H1 (cell line): ENCODE measurements at regions not wholly inside any gene's neighbourhood (a gene's known extent, or its start where the extent isn't known, plus 50 kb on each side); places are given as distances from the start of the nearest gene placed in this dataset.

Source experiments
- CTCF ChIA-PET: fragments of 300-600 bp; sonication (Branson Sonifier 250); formaldehyde crosslinking; loops from one replicate; lab custom pipeline; 2021; ENCODE audit not compliant: partially characterized antibody; lab: Charles Lee
- POLR2A ChIA-PET: fragments of 300-600 bp; sonication (Branson Sonifier 250); formaldehyde crosslinking; loops from one replicate; lab custom pipeline; 2021; ENCODE audit warnings: inconsistent platforms; ENCODE audit not compliant: partially characterized antibody; lab: Charles Lee
- DNase-seq, 2 experiments: peaks; one replicate each; pipeline versions ENCODE4 v3.0.0 to v3.0.0-alpha.2; 2010 to 2022; ENCODE audit warnings: low spot score in 2 of 2, low read depth in 1 of 2, mixed read lengths in 1 of 2
- FAIRE-seq: peaks from 2 replicates; lab custom pipeline; 2011; peaks lifted over from hg19 to GRCh38; lab: Jason Lieb, UNC
- H2AFZ ChIP-seq: 2 replicates; pipeline ENCODE4 v1.8.1; 2012; ENCODE audit warnings: low read length, inconsistent platforms
- H2AK5ac ChIP-seq: 2 replicates; pipeline ENCODE4 v1.6.1; 2013; ENCODE audit warnings: low read depth, low read length
- H2BK120ac ChIP-seq: replicated peaks from 2 replicates; pipeline ENCODE3; 2013; ENCODE audit warnings: low read depth, low read length, inconsistent platforms
- H2BK12ac ChIP-seq: 2 replicates; pipeline ENCODE4 v1.6.1; 2013; ENCODE audit warnings: low read depth, low read length
- H2BK15ac ChIP-seq: 2 replicates; pipeline ENCODE4 v1.6.1; 2013; ENCODE audit warnings: low read length
- H2BK20ac ChIP-seq: 2 replicates; pipeline ENCODE4 v1.6.1; 2013; ENCODE audit warnings: low read length
- H2BK5ac ChIP-seq: 2 replicates; pipeline ENCODE4 v1.6.1; 2013; ENCODE audit warnings: low read depth, low read length
- H3K14ac ChIP-seq: 2 replicates; pipeline ENCODE4 v1.6.1; 2013; ENCODE audit warnings: inconsistent platforms; ENCODE audit not compliant: insufficient read length
- H3K18ac ChIP-seq: 2 replicates; pipeline ENCODE4 v1.6.1; 2013; ENCODE audit warnings: low read length; ENCODE audit errors: extremely low read depth
- H3K23ac ChIP-seq: 2 replicates; pipeline ENCODE4 v1.6.1; 2013; ENCODE audit warnings: inconsistent platforms; ENCODE audit not compliant: insufficient read length
- H3K23me2 ChIP-seq: 2 replicates; pipeline ENCODE4 v1.6.1; 2013; ENCODE audit warnings: low read depth, low read length
- H3K27ac ChIP-seq: 2 replicates; pipeline ENCODE4 v1.6.1; 2011; ENCODE audit warnings: low read depth, low read length, inconsistent platforms
- H3K27me3 ChIP-seq, 4 experiments: replicated peaks in 1 of 4; 1 replicate in 1 of 4; 2 replicates in 3 of 4; pipeline versions ENCODE4 v1.6.1 to v1.8.1; 2011 to 2013; ENCODE audit warnings: low read length in 3 of 4, mild to moderate bottlenecking in 3 of 4, inconsistent platforms in 2 of 4, mixed read lengths in 2 of 4, moderate library complexity in 1 of 4; ENCODE audit not compliant: control insufficient read depth in 3 of 4, insufficient read depth in 3 of 4; ENCODE audit errors: extremely low read depth in 1 of 4
- H3K36me3 ChIP-seq, 4 experiments: 2 replicates each; pipeline versions ENCODE4 v1.6.1 to v1.8.1; 2011 to 2013; ENCODE audit warnings: mild to moderate bottlenecking in 4 of 4, low read length in 3 of 4, moderate library complexity in 2 of 4, control low read depth in 1 of 4, inconsistent platforms in 1 of 4; ENCODE audit not compliant: insufficient read depth in 4 of 4, control insufficient read depth in 2 of 4
- H3K4ac ChIP-seq: replicated peaks from 2 replicates; pipeline ENCODE3; 2013; ENCODE audit warnings: low read length, low read depth, mixed read lengths, inconsistent platforms; ENCODE audit not compliant: insufficient read length
- H3K4me1 ChIP-seq, 4 experiments: replicated peaks in 1 of 4; 1 replicate in 1 of 4; 2 replicates in 3 of 4; pipeline versions ENCODE4 v1.6.1 to v1.8.1; 2011 to 2013; ENCODE audit warnings: low read length in 3 of 4, inconsistent platforms in 2 of 4, mixed read lengths in 1 of 4; ENCODE audit not compliant: insufficient read depth in 4 of 4, control insufficient read depth in 3 of 4
- H3K4me2 ChIP-seq, 2 experiments: 2 replicates each; pipeline versions ENCODE4 v1.6.1 to v1.8.1; 2011 to 2013; ENCODE audit warnings: low read depth in 2 of 2, low read length in 2 of 2, control low read depth in 1 of 2, inconsistent platforms in 1 of 2, mild to moderate bottlenecking in 1 of 2; ENCODE audit not compliant: insufficient read depth in 1 of 2
- H3K4me3 ChIP-seq, 4 experiments: fragments of 200-600, 300-600 bp in 1 of 4; sonication (generic), shearing (Covaris generic), sonication (Bioruptor Twin) in 1 of 4; 2 replicates each; pipeline versions ENCODE4 v1.5.1 to v1.8.1; 2011 to 2016; ENCODE audit warnings: low read length in 4 of 4, low read depth in 3 of 4, control low read depth in 2 of 4, inconsistent platforms in 2 of 4, mild to moderate bottlenecking in 2 of 4, mixed read lengths in 1 of 4, moderate library complexity in 1 of 4; ENCODE audit not compliant: insufficient read depth in 2 of 4; ENCODE audit errors: extremely low read depth in 1 of 4
- H3K56ac ChIP-seq: replicated peaks from 2 replicates; pipeline ENCODE3; 2013; ENCODE audit warnings: low read depth, mild to moderate bottlenecking, mixed read lengths, low read length, inconsistent platforms; ENCODE audit not compliant: insufficient read length
- H3K79me1 ChIP-seq: 2 replicates; pipeline ENCODE4 v1.6.1; 2013; ENCODE audit warnings: low read depth, low read length, control low read depth
- H3K79me2 ChIP-seq, 2 experiments: 2 replicates each; pipeline versions ENCODE4 v1.6.1 to v1.8.1; 2012 to 2013; ENCODE audit warnings: low read length in 2 of 2, mild to moderate bottlenecking in 2 of 2, inconsistent platforms in 1 of 2; ENCODE audit not compliant: insufficient read depth in 2 of 2, control insufficient read depth in 1 of 2
- H3K9ac ChIP-seq, 4 experiments: replicated peaks in 1 of 4; 1 replicate in 1 of 4; 2 replicates in 3 of 4; pipeline versions ENCODE4 v1.6.1 to v1.8.1; 2011 to 2013; ENCODE audit warnings: low read depth in 3 of 4, low read length in 3 of 4, control low read depth in 2 of 4, mild to moderate bottlenecking in 2 of 4, moderate library complexity in 2 of 4, inconsistent platforms in 1 of 4; ENCODE audit errors: extremely low read depth in 1 of 4
- H3K9me3 ChIP-seq, 2 experiments: 2 replicates each; pipeline versions ENCODE4 v1.6.1 to v1.8.1; 2012 to 2013; ENCODE audit warnings: mild to moderate bottlenecking in 2 of 2, moderate library complexity in 2 of 2, control low read depth in 1 of 2, inconsistent platforms in 1 of 2, low read depth in 1 of 2, low read length in 1 of 2, mixed read lengths in 1 of 2; ENCODE audit not compliant: insufficient read depth in 2 of 2
- H4K20me1 ChIP-seq, 2 experiments: replicated peaks in 1 of 2; 2 replicates each; pipeline versions ENCODE3 to v1.8.1; 2011 to 2013; ENCODE audit warnings: inconsistent platforms in 2 of 2, low read length in 2 of 2, mild to moderate bottlenecking in 1 of 2; ENCODE audit not compliant: insufficient read depth in 2 of 2, control insufficient read depth in 1 of 2
- H4K5ac ChIP-seq: 2 replicates; pipeline ENCODE4 v1.6.1; 2013; ENCODE audit warnings: low read length, low read depth, mixed read lengths, inconsistent platforms; ENCODE audit not compliant: insufficient read length
- H4K8ac ChIP-seq: 2 replicates; pipeline ENCODE4 v1.8.0; 2013; ENCODE audit warnings: mild to moderate bottlenecking, moderate library complexity, low read length, inconsistent platforms; ENCODE audit not compliant: insufficient read depth; ENCODE audit errors: extremely low read depth
- H4K91ac ChIP-seq: replicated peaks from 2 replicates; pipeline ENCODE3; 2013; ENCODE audit warnings: low read length, mixed read lengths, inconsistent platforms; ENCODE audit not compliant: insufficient read length
- BRCA1 ChIP-seq: IDR thresholded peaks from 2 replicates; pipeline ENCODE4 v1.6.1; 2012; ENCODE audit warnings: low read depth, low read length, improper control_type of control experiment
- CEBPB ChIP-seq: IDR thresholded peaks from 2 replicates; pipeline ENCODE4 v1.6.1; 2012; ENCODE audit warnings: low read depth, low read length
- CHD2 ChIP-seq: IDR thresholded peaks from 2 replicates; pipeline ENCODE4 v1.6.1; 2012; ENCODE audit warnings: low read length, improper control_type of control experiment
- EGR1 ChIP-seq: IDR thresholded peaks from 2 replicates; pipeline ENCODE4 v1.6.1; 2011; ENCODE audit warnings: low read depth, low read length, borderline replicate concordance
- KDM1A ChIP-seq: fragments of 200-600, 300-600 bp; sonication (generic); IDR thresholded peaks from 2 replicates; pipeline ENCODE4 v1.7.1; 2016; ENCODE audit warnings: mild to moderate bottlenecking, low read length, borderline replicate concordance
- POLR2AphosphoS5 ChIP-seq: IDR thresholded peaks from 2 replicates; pipeline ENCODE4 v1.6.1; 2011; ENCODE audit warnings: low read depth, low read length
- RAD21 ChIP-seq, 2 experiments: IDR thresholded peaks in 1 of 2; conservative IDR thresholded peaks in 1 of 2; 2 replicates each; pipeline ENCODE4 v1.6.1; 2011; ENCODE audit warnings: low read depth in 2 of 2, low read length in 2 of 2, improper control_type of control experiment in 1 of 2, inconsistent platforms in 1 of 2, mild to moderate bottlenecking in 1 of 2, moderate library complexity in 1 of 2
- SAP30 ChIP-seq: fragments of 300-600 bp; sonication (generic); IDR thresholded peaks from 2 replicates; pipeline ENCODE4 v1.7.1; 2012; ENCODE audit warnings: low read length, moderate library complexity, mild to moderate bottlenecking, inconsistent platforms; ENCODE audit not compliant: insufficient read depth, insufficient replicate concordance
- SIN3A ChIP-seq, 2 experiments: IDR thresholded peaks in 1 of 2; conservative IDR thresholded peaks in 1 of 2; 2 replicates each; pipeline ENCODE4 v1.6.1; 2011 to 2012; ENCODE audit warnings: low read length in 2 of 2, improper control_type of control experiment in 1 of 2, low read depth in 1 of 2, mild to moderate bottlenecking in 1 of 2
- SRF ChIP-seq: IDR thresholded peaks from 2 replicates; pipeline ENCODE4 v1.6.1; 2011; ENCODE audit warnings: mild to moderate bottlenecking, low read depth, low read length, moderate library complexity
- TCF12 ChIP-seq: IDR thresholded peaks from 2 replicates; pipeline ENCODE4 v1.6.1; 2011; ENCODE audit warnings: low read depth, mild to moderate bottlenecking, low read length
- WGBS, 2 experiments: shearing (Covaris generic) in 1 of 2; methylation state at CpG; one replicate each; pipeline versions ENCODE4 v1.1.6 to v1.1.7; 2013 to 2015; ENCODE audit warnings: low lambda C conversion rate in 2 of 2, mixed read lengths in 2 of 2, inconsistent platforms in 1 of 2, low coverage in 1 of 2, missing lambda C conversion rate in 1 of 2; ENCODE audit not compliant: insufficient replicate concordance in 2 of 2, insufficient coverage in 1 of 2, insufficient read length in 1 of 2; ENCODE audit errors: extremely low coverage in 1 of 2, missing lambda C conversion rate in 1 of 2; 5-methylcytosine and 5-hydroxymethylcytosine counted together
- TF ChIP-seq, protein P1 (sequence below): IDR thresholded peaks from 2 replicates; pipeline ENCODE4 v1.6.1; 2011; ENCODE audit warnings: low read depth, mild to moderate bottlenecking, low read length; ENCODE audit not compliant: insufficient read depth

GRCh38 chr11:92123540-92123939 lies 101.1 kb upstream of the FAT3 start:
- H3K27ac ChIP-seq = no peak overlapping the region
- H2BK5ac ChIP-seq = no peak overlapping the region
- TF ChIP-seq RAD21 (IDR thresholded peaks at IDR 0.05 in 1 of 2, conservative IDR thresholded peaks at IDR 0.05 in 1 of 2; ENCODE audit: low read depth in 2 of 2, low read length in 2 of 2) (no peak), POLR2AphosphoS5 (no peak), SRF (no peak), TCF12 (no peak), EGR1 (no peak), CEBPB (no peak), BRCA1 (no peak), SIN3A (conservative IDR thresholded peaks at IDR 0.05 in 1 of 2, IDR thresholded peaks at IDR 0.05 in 1 of 2; ENCODE audit: low read depth in 1 of 2, low read length in 2 of 2) (no peak), CHD2 (no peak), KDM1A (no peak), SAP30 (no peak)
- TF ChIP-seq, protein P1, sequence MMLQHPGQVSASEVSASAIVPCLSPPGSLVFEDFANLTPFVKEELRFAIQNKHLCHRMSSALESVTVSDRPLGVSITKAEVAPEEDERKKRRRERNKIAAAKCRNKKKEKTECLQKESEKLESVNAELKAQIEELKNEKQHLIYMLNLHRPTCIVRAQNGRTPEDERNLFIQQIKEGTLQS = no peak
- no peaks in the 10 kb centered on the region for H3K23me2 ChIP-seq
- H2BK15ac ChIP-seq = no peak overlapping the region
- no peaks in the 10 kb centered on the region for H3K79me1 ChIP-seq
- 77% methylated on average over 1 of the region's 1 CpG; no CpG with 5 or more reads in 1 of the 2 experiments for WGBS, 2 experiments
- no peak overlapping the region for H2AK5ac ChIP-seq
- H4K20me1 ChIP-seq = no peaks in the 10 kb centered on the region
- H3K9ac ChIP-seq = no peak overlapping the region
- no peak overlapping the region for H3K56ac ChIP-seq
- no peak for FAIRE-seq
- no peak overlapping the region for H2BK120ac ChIP-seq
- H3K4me3 ChIP-seq = no peak overlapping the region
- H3K79me2 ChIP-seq = no peaks in the 10 kb centered on the region
- H3K23ac ChIP-seq = no peak overlapping the region
- H3K14ac ChIP-seq = no peak overlapping the region
- no peak overlapping the region for H3K4ac ChIP-seq
- H3K36me3 ChIP-seq = no peaks in the 10 kb centered on the region
- H2BK20ac ChIP-seq = no peak overlapping the region
- no peak overlapping the region for H4K8ac ChIP-seq
- no peak overlapping the region for H2BK12ac ChIP-seq
- no peaks in the 10 kb centered on the region for H3K4me1 ChIP-seq
- no peak overlapping the region for H3K18ac ChIP-seq
- no peak overlapping the region for H4K91ac ChIP-seq
- H2AFZ ChIP-seq = no peak overlapping the region
- no peak overlapping the region for H4K5ac ChIP-seq
- no peaks in the 10 kb centered on the region for H3K9me3 ChIP-seq
- ChIA-PET POLR2A (no interaction called here), CTCF (interaction anchor here (0.6 to 1.2 kb wide), 3 partner anchors 91 to 763 kb away, joined by 3 read pairs; no protein-coding TSS in a partner anchor)
- DNase-seq = no peak
- peaks cover 0 to 3% (median 0%) of the 10 kb centered on the region in 4 experiments; a peak in 1 of 7 replicates for H3K27me3 ChIP-seq
- no peak overlapping the region for H3K4me2 ChIP-seq
